ENCODE measurements at regions not wholly inside any gene's neighbourhood (a gene's known extent, or its start where the extent isn't known, plus 50 kb on each side); places are given as distances from the start of the nearest gene placed in this dataset.

DNA sequence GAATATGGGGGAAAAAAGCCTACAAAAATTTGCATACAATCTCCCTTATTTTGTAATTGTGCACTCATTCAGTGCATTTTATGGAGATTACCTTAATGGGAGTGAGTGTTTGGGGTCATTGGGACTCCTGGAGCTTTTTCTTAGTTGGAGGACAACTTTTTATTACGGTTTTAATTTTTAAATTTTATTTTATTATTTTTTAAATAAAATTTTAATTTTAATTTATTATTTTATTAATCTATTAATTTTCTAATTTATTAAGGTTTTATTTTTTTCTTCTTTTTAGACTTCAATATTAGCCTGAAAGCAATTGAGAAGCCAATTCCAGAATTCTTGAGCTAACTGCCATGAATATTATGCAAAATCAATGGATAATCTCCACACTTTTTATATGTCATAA, 355.0 kb downstream of the SOCS6 start:
- TF ChIP-seq, protein P1, sequence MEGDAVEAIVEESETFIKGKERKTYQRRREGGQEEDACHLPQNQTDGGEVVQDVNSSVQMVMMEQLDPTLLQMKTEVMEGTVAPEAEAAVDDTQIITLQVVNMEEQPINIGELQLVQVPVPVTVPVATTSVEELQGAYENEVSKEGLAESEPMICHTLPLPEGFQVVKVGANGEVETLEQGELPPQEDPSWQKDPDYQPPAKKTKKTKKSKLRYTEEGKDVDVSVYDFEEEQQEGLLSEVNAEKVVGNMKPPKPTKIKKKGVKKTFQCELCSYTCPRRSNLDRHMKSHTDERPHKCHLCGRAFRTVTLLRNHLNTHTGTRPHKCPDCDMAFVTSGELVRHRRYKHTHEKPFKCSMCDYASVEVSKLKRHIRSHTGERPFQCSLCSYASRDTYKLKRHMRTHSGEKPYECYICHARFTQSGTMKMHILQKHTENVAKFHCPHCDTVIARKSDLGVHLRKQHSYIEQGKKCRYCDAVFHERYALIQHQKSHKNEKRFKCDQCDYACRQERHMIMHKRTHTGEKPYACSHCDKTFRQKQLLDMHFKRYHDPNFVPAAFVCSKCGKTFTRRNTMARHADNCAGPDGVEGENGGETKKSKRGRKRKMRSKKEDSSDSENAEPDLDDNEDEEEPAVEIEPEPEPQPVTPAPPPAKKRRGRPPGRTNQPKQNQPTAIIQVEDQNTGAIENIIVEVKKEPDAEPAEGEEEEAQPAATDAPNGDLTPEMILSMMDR (IDR thresholded peaks at IDR 0.05), result no peak

DNA sequence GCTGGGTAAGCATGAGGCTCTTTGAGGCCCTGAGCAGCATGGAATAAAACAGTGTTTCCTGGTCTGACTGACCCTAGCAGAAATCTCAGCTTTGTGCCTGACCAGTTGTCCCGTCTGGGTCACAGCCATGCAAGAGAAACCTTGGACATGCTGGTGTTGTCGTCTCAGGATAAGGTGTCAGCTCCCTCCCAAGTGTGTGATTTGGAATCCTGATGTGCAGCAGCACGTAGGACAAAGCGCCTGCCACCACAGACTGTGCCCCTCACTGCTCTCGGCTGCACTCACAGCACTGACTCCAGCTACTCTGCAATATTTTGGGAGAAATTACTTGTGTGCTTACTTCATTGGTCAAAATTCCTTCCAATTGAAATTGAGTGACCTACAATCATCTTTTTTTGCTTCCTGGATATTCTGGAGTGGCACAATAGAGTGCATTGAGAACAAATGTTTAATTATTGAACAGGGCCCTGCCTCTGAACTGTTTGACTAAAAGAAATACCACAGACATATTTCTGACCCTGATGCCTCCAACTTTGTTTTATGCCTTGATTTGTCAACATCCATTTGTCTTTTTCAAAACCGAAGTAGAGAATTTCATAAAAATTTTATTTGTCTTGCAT, 352.4 kb downstream of the SOCS6 start:
- TF ChIP-seq, protein P1 (IDR thresholded peaks at IDR 0.05), result no peak

DNA sequence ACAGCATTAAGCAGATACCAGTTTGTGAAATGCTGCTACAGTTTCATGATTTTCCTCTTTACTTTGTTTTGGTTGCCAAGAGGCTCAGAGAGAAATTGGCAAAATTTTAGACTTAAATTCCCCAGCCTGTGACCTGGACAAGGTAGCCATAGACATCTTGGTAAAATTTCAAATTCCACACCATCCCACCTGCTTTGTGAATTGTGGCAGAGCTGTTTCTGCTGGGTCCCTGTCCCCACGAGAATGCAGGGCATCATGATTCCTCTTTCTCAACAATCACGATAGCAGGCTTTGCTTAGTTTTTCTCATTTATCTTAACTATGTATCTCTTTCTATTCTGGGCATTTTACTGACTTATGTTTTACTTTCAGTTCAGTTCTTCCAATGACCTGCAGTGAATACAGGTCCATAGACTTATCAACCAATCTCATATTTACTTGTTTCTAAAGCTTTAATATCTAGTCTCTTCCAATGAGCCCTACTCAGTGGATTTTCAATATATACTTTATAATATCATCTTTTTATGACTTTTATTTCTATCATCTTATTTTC, 351.6 kb downstream of the SOCS6 start:
- TF ChIP-seq, protein P1 (IDR thresholded peaks at IDR 0.05), result no peak

DNA sequence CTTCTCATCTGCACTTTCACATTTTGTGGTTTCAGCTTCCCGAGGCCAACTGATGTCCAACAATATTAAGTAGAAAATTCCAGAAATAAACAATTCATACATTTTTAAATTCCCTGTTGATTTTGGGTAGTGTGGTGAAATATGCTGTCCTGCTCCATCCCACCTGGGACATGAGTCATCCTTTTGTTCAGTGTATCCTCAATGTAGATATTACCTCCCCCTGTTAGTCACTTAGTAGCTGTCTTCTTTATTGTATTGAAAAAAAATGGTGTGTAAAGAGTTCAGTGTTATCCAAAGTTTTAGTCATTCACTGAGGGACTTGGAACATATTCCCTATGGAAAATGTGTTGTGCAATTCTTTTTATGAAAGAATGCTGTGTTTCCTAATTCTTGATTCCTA, 348.1 kb downstream of the SOCS6 start:
- TF ChIP-seq, protein P1 (IDR thresholded peaks at IDR 0.05), result no peak

DNA sequence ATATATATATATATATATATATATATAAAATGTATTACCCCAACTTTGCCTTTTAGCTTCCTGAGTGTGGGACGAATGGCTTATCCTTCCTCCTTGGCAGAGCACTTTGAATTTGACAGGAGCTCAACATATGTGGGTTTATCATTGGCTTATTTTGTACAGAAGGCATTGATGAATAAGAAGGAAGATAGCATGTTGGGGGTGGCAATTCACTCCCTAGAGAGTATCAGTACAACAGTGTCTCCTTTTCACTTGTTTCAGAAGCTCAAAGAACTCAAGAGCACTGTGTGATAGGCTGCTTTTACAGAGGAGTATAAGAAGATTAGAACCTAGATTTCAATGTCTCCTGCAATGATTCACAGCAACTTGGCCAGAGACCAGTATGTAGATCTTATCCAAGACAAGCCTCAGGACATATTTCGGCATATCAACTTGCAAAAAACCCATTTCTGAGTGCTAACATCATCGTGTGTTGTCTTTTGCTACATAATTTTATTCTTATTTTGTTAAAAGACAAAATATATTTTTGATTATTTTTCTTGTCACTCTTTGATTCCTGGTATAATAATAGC, 345.8 kb downstream of the SOCS6 start:
- TF ChIP-seq, protein P1 (IDR thresholded peaks at IDR 0.05), result no peak

DNA sequence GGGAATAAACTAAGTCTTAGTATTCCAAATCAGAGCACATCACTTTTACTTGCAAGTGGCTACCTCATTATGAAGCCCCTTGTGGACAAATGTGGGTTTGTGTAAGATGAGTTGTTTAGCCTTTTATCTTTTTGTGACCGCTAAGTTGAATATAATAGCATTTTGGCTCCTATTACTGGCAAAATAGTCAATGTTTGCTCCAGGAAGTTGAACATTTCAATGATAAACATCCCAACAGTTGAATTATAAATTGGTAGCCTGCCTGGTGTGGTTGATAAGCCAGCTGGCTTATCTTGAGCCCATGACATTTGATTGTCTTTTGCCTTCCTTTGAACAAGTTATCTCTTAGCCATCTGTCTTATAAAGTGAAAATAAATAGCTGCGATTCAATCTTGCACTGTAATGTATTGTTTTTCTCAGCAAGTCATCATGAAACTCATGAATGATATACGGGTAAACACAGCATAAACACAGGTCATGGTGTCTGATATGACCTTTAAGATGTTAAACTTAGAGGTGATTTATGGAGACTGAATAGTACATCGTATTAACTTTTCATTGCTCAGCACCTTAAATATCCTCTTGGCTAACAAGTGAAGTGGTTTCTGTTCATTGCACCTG, 338.4 kb downstream of the SOCS6 start:
- TF ChIP-seq, protein P1 (IDR thresholded peaks at IDR 0.05), result no peak

DNA sequence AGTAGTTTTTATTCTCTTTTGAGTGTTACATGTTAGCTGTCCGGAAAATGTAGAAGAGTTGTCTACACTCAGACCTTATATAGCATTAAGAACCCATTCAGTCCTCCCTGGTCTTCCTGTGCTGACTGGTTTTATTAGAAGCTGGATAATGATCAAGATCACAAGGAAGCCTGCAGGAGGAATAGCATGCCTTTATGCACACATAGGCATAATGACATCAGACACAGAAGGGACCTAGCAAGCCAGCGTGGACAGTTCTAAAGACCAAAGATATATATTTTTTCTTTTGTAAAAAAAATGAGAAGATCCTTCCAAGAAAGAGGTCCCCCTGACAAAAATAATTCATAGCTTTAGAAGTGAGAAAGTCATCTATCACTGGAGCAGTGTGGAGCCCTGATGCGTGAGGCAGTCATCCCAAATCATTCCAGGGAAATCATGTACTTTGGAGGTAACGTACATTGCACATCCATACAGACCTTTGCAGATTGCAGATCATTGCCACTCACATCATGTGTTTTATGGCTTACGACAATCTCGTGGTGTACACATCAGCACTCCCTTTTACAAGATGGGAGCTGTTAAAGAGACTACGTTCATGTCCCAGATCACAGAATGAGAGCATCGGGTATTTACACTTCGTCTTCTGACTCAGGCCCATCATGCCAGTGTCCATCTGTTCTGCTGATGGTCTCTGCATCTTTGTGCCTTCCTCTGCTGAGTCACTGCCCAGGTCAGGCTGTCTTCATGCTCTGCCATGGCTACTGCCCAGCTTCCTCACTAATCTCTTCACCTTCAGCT, 334.0 kb downstream of the SOCS6 start:
- TF ChIP-seq, protein P1 (IDR thresholded peaks at IDR 0.05), result no peak
